ENCODE measurements at regions not wholly inside any gene's neighbourhood (a gene's known extent, or its start where the extent isn't known, plus 50 kb on each side); places are given as distances from the start of the nearest gene placed in this dataset.

GRCh38 chr14:65162031-65162430 lies 59.7 kb upstream of the MAX start:
- DNase-seq (ENCODE audit: extremely low spot score): no peak
- Histone ChIP-seq H3K4me3 (no peak overlapping the region), H3K4me1 (peaks cover 0 to 6% (median 2%) of the 10 kb centered on the region in 4 donors), H3K9me3 (no peaks in the 10 kb centered on the region), H3K36me3 (no peaks in the 10 kb centered on the region), H3K27me3 (no peaks in the 10 kb centered on the region), H3K27ac (replicated peaks in 1 of 4) (no peak overlapping the region)
- WGBS: 46% methylated on average over 1 of the region's 1 CpG
- TF ChIP-seq EP300 (IDR thresholded peaks at IDR 0.05) (no peak), POLR2AphosphoS5 (IDR thresholded peaks at IDR 0.05) (no peak), POLR2A (IDR thresholded peaks at IDR 0.05; ENCODE audit: low read depth) (no peak), CTCF (IDR thresholded peaks at IDR 0.05) (no peak)
- intact Hi-C loops (cut with DNase I): loop anchor here (10.0 kb wide), 2 partner anchors 253 to 803 kb away; partner anchors contain the start of gene FUT8

GRCh38 chr14:65164068-65164824 lies 61.9 kb upstream of the MAX start:
- no peak for DNase-seq (ENCODE audit: extremely low spot score)
- no peak overlapping the region for H3K4me3 ChIP-seq
- no peaks in the 10 kb centered on the region for H3K27me3 ChIP-seq
- no peaks in the 10 kb centered on the region for H3K4me1 ChIP-seq
- intact Hi-C loops (cut with DNase I): loop anchor here (2.0 to 10.0 kb wide), 3 partner anchors 251 to 801 kb away; partner anchors contain the start of gene FUT8
- no peak for TF ChIP-seq EP300 (IDR thresholded peaks at IDR 0.05)
- TF ChIP-seq CTCF (IDR thresholded peaks at IDR 0.05): peak; percentile 51 to 61 (median 54)
- H3K27ac ChIP-seq (replicated peaks in 1 of 4): no peak overlapping the region
- WGBS: 38% methylated on average over 6 of the region's 6 CpGs
- no peaks in the 10 kb centered on the region for H3K9me3 ChIP-seq
- H3K36me3 ChIP-seq: no peaks in the 10 kb centered on the region

- WGBS: 62% methylated on average over 3 of the region's 3 CpGs
- Histone ChIP-seq H3K4me1 (no peaks in the 10 kb centered on the region), H3K27ac (replicated peaks in 1 of 4) (no peak overlapping the region), H3K4me3 (no peak overlapping the region), H3K27me3 (no peaks in the 10 kb centered on the region), H3K36me3 (no peaks in the 10 kb centered on the region), H3K9me3 (no peaks in the 10 kb centered on the region)
- TF ChIP-seq CTCF (IDR thresholded peaks at IDR 0.05) (no peak), POLR2A (IDR thresholded peaks at IDR 0.05; ENCODE audit: low read depth) (no peak), POLR2AphosphoS5 (IDR thresholded peaks at IDR 0.05) (no peak), EP300 (IDR thresholded peaks at IDR 0.05) (no peak)
- DNase-seq (ENCODE audit: extremely low spot score): no peak
- intact Hi-C loops (cut with DNase I): loop anchor here (2.0 to 10.0 kb wide), 3 partner anchors 250 to 800 kb away; partner anchors contain the start of gene FUT8
Measured at GRCh38 chr14:65164825-65165135, 62.5 kb upstream of the MAX start.

- Histone ChIP-seq H3K4me1 (peaks cover 0 to 11% (median 10%) of the 10 kb centered on the region in 4 donors), H3K27ac (replicated peaks in 1 of 4) (no peak overlapping the region), H3K36me3 (no peaks in the 10 kb centered on the region), H3K27me3 (peaks cover 0 to 15% (median 3%) of the 10 kb centered on the region in 4 donors), H3K9me3 (no peaks in the 10 kb centered on the region), H3K4me3 (no peak overlapping the region)
- TF ChIP-seq CTCF (IDR thresholded peaks at IDR 0.05) (no peak), POLR2AphosphoS5 (IDR thresholded peaks at IDR 0.05) (no peak), POLR2A (IDR thresholded peaks at IDR 0.05; ENCODE audit: low read depth) (no peak), EP300 (IDR thresholded peaks at IDR 0.05) (no peak)
- intact Hi-C loops (cut with DNase I): loop anchor here (10.0 kb wide), 2 partner anchors 248 to 798 kb away; partner anchors contain the start of gene FUT8
- 91% methylated on average over 3 of the region's 3 CpGs for WGBS
- no peak for DNase-seq (ENCODE audit: extremely low spot score)
Measured at GRCh38 chr14:65167072-65167645, 64.8 kb upstream of the MAX start.

All from esophagus muscularis mucosa (tissue), 4 donors.